Type B pancreatic cell (in vitro differentiated cells): ENCODE measurements at regions not wholly inside any gene's neighbourhood (a gene's known extent, or its start where the extent isn't known, plus 50 kb on each side); places are given as distances from the start of the nearest gene placed in this dataset.

Experiments
- DNase-seq: peaks from one replicate; pipeline ENCODE4 v3.0.0; 2021; ENCODE audit warnings: mixed read lengths; ENCODE audit not compliant: unreplicated experiment; ENCODE audit errors: extremely low spot score
- H3K27ac Mint-ChIP-seq: 2 replicates; pipeline ENCODE4 v1.8.0; 2021; ENCODE audit warnings: mild to moderate bottlenecking, mixed read lengths
- H3K27me3 Mint-ChIP-seq: 2 replicates; pipeline ENCODE4 v1.8.0; 2021; ENCODE audit warnings: mixed read lengths
- H3K36me3 Mint-ChIP-seq: 2 replicates; pipeline ENCODE4 v1.8.0; 2021; ENCODE audit warnings: mixed read lengths
- H3K4me1 Mint-ChIP-seq: one replicate; pipeline ENCODE4 v1.8.0; 2021; ENCODE audit warnings: mixed read lengths; ENCODE audit not compliant: unreplicated experiment
- H3K4me3 Mint-ChIP-seq: 2 replicates; pipeline ENCODE4 v1.8.0; 2021; ENCODE audit warnings: mild to moderate bottlenecking, mixed read lengths
- H3K9me3 Mint-ChIP-seq: 2 replicates; pipeline ENCODE4 v1.8.0; 2021; ENCODE audit warnings: mixed read lengths
- TF ChIP-seq, protein P1 (sequence below): fragments of 200-600 bp; sonication (generic); conservative IDR thresholded peaks from 2 replicates; pipeline ENCODE4 v1.5.0; 2021; ENCODE audit warnings: antibody characterized with exemption, mild to moderate bottlenecking

DNA sequence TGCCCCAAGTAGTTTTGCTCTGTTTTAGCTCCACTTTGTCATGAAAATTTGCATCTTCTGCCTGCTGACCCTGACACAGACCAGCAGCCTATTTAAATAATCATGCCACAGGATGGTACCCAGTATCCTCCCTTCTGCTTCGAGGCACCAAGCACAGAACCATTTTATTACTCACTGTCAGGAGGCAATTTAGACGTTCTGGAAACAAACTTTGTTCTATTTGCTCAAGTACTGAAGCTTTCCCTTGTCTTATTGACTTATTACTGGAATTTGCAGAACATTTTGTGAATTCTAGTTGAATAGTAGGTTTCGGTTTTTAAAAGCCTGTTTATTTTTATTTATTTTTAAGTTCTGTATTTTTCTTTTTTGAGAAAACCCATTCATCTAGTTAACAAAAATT, 279.6 kb upstream of the GADL1 start:
- H3K27me3 Mint-ChIP-seq: no peaks in the 10 kb centered on the region
- H3K36me3 Mint-ChIP-seq: no peaks in the 10 kb centered on the region
- H3K4me3 Mint-ChIP-seq: no peak overlapping the region
- H3K27ac Mint-ChIP-seq: no peak overlapping the region
- peaks cover 5% of the 10 kb centered on the region for H3K9me3 Mint-ChIP-seq
- DNase-seq: no peak
- TF ChIP-seq, protein P1, sequence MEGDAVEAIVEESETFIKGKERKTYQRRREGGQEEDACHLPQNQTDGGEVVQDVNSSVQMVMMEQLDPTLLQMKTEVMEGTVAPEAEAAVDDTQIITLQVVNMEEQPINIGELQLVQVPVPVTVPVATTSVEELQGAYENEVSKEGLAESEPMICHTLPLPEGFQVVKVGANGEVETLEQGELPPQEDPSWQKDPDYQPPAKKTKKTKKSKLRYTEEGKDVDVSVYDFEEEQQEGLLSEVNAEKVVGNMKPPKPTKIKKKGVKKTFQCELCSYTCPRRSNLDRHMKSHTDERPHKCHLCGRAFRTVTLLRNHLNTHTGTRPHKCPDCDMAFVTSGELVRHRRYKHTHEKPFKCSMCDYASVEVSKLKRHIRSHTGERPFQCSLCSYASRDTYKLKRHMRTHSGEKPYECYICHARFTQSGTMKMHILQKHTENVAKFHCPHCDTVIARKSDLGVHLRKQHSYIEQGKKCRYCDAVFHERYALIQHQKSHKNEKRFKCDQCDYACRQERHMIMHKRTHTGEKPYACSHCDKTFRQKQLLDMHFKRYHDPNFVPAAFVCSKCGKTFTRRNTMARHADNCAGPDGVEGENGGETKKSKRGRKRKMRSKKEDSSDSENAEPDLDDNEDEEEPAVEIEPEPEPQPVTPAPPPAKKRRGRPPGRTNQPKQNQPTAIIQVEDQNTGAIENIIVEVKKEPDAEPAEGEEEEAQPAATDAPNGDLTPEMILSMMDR: no peak
- H3K4me1 Mint-ChIP-seq: peaks cover 12% of the 10 kb centered on the region

- Mint-ChIP-seq H3K27ac (no peak overlapping the region), H3K4me1 (peaks cover 16% of the 10 kb centered on the region), H3K27me3 (no peaks in the 10 kb centered on the region), H3K9me3 (peaks cover 8% of the 10 kb centered on the region), H3K4me3 (no peak overlapping the region), H3K36me3 (peaks cover 3% of the 10 kb centered on the region)
- TF ChIP-seq, protein P1: no peak
- no peak for DNase-seq
Measured at GRCh38 chr3:31176045-31176444, 281.6 kb upstream of the GADL1 start.

DNA sequence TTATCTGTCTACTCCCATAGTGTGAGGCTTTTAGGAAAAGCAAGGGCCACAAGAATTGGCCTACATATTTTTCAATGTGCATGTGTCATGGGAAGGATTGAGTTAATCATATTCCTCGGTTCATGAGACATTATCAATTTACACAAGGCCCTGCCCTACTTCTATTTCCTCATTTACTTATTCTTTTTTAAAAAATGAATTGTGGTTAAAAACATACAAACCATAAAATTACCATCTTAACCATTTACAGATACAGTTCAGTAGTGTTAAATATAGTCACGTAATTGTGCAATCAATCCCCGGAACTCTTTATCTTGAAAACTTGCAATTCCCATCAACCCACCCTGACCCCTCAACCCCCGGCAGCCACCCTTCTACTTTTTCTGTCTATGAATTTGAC, 284.0 kb upstream of the GADL1 start:
- Mint-ChIP-seq H3K9me3 (peaks cover 4% of the 10 kb centered on the region), H3K27ac (no peak overlapping the region), H3K4me1 (peaks cover 4% of the 10 kb centered on the region), H3K27me3 (no peaks in the 10 kb centered on the region), H3K36me3 (peaks cover 3% of the 10 kb centered on the region), H3K4me3 (no peak overlapping the region)
- TF ChIP-seq, protein P1: no peak
- no peak for DNase-seq

DNA sequence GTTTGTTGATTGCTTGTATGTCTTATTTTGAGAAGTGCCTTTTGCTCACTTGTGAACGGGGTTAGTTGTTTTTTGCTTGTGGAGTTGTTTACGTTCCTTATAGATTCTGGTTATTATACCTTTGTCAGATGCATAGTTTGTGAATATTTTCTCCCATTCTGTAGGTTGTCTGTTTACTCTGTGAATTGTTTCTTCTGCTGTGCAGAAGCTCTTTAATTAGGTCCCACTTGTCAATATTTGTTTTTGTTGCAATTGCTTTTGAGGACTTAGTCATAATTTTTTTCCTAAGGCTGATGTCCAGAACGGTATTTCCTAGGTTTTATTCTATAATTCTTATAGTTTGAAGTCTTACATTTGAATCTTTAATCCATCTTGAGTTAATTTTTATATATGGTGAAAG, 285.3 kb upstream of the GADL1 start:
- Mint-ChIP-seq H3K4me1 (peaks cover 12% of the 10 kb centered on the region), H3K27ac (no peak overlapping the region), H3K9me3 (peaks cover 4% of the 10 kb centered on the region), H3K36me3 (peaks cover 3% of the 10 kb centered on the region), H3K4me3 (no peak overlapping the region), H3K27me3 (no peaks in the 10 kb centered on the region)
- TF ChIP-seq, protein P1: no peak
- DNase-seq: no peak

GRCh38 chr3:31180274-31180673, 285.8 kb upstream of the GADL1 start:
- DNase-seq: no peak
- H3K4me1 Mint-ChIP-seq: peaks cover 16% of the 10 kb centered on the region
- no peak overlapping the region for H3K27ac Mint-ChIP-seq
- H3K36me3 Mint-ChIP-seq: peaks cover 3% of the 10 kb centered on the region
- no peaks in the 10 kb centered on the region for H3K27me3 Mint-ChIP-seq
- H3K4me3 Mint-ChIP-seq: no peak overlapping the region
- peaks cover 4% of the 10 kb centered on the region for H3K9me3 Mint-ChIP-seq
- TF ChIP-seq, protein P1: no peak

DNA sequence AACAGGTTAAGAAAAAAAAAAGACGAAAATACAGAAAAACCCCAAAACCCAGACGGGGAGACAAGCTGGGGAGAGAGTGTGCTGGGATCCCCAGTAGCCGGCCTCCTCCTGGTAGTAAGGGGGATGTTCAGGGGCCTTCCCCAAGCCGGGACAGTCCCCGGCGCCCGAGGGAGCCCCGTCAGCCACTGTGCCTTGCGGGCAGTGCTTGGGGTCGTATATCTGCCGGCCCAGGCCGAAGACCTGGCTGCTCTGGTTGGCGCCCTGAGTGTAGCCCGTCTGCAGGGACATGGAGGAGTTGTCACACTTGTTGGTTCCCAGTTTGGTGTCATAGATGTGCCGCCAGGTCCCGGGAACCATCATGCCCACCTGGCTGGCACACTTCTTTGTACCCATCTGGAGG, 287.2 kb upstream of the GADL1 start:
- Mint-ChIP-seq H3K27ac (no peak overlapping the region), H3K4me1 (peaks cover 21% of the 10 kb centered on the region), H3K4me3 (no peak overlapping the region), H3K36me3 (peaks cover 3% of the 10 kb centered on the region), H3K27me3 (no peaks in the 10 kb centered on the region), H3K9me3 (peaks cover 4% of the 10 kb centered on the region)
- TF ChIP-seq, protein P1: no peak
- no peak for DNase-seq
